ENCODE measurements at regions not wholly inside any gene's neighbourhood (a gene's known extent, or its start where the extent isn't known, plus 50 kb on each side); places are given as distances from the start of the nearest gene placed in this dataset.

- H3K27me3 ChIP-seq, result no peaks in the 10 kb centered on the region
- DNase-seq, result no peak
- no peak for TF ChIP-seq POLR2A (IDR thresholded peaks at IDR 0.05)
- no peak for TF ChIP-seq CTCF (IDR thresholded peaks at IDR 0.05)
Measured at GRCh38 chr2:13758412-13758811, 874.1 kb upstream of the LRATD1 start.

GRCh38 chr2:13768274-13768673, 864.2 kb upstream of the LRATD1 start:
- Histone ChIP-seq H3K9me3 (no peaks in the 10 kb centered on the region), H3K27me3 (no peaks in the 10 kb centered on the region), H3K36me3 (ENCODE audit: low read depth, missing control alignments) (no peaks in the 10 kb centered on the region), H3K4me1 (no peaks in the 10 kb centered on the region), H3K4me3 (no peak overlapping the region), H3K27ac (no peak overlapping the region)
- no peak for DNase-seq
- intact Hi-C loops (cut with DNase I; ENCODE audit: low total_unique reads), result no loop called here
- no peak for TF ChIP-seq POLR2A (IDR thresholded peaks at IDR 0.05)
- WGBS, 2 donors, result 70 to 78% methylated on average over 2 of the region's 2 CpGs

More at GRCh38 chr2:13758412-13758811, 874.1 kb upstream of the LRATD1 start:
- no peaks in the 10 kb centered on the region for H3K4me1 ChIP-seq
- H3K36me3 ChIP-seq (ENCODE audit: low read depth, missing control alignments), result no peaks in the 10 kb centered on the region
- no peaks in the 10 kb centered on the region for H3K9me3 ChIP-seq
- no peak overlapping the region for H3K27ac ChIP-seq
- intact Hi-C loops (cut with DNase I; ENCODE audit: low total_unique reads), result no loop called here
- H3K4me3 ChIP-seq, result no peak overlapping the region
- 41 to 43% methylated on average over 1 of the region's 1 CpG for WGBS, 2 donors

GRCh38 chr2:13770279-13770678, 862.2 kb upstream of the LRATD1 start:
- no peak overlapping the region for H3K4me3 ChIP-seq
- no peaks in the 10 kb centered on the region for H3K9me3 ChIP-seq
- H3K27me3 ChIP-seq, result no peaks in the 10 kb centered on the region
- WGBS, 2 donors, result 85 to 91% methylated on average over 2 of the region's 2 CpGs
- H3K36me3 ChIP-seq (ENCODE audit: low read depth, missing control alignments), result no peaks in the 10 kb centered on the region
- H3K4me1 ChIP-seq, result no peaks in the 10 kb centered on the region
- no peak for DNase-seq
- intact Hi-C loops (cut with DNase I; ENCODE audit: low total_unique reads), result no loop called here
- TF ChIP-seq CTCF (IDR thresholded peaks at IDR 0.05) (no peak), POLR2A (IDR thresholded peaks at IDR 0.05) (no peak)
- no peak overlapping the region for H3K27ac ChIP-seq

- no peak for TF ChIP-seq POLR2A (IDR thresholded peaks at IDR 0.05)
- no peak for TF ChIP-seq CTCF (IDR thresholded peaks at IDR 0.05)
- intact Hi-C loops (cut with DNase I; ENCODE audit: low total_unique reads), result no loop called here
Measured at GRCh38 chr2:13779996-13780395, 852.5 kb upstream of the LRATD1 start.

GRCh38 chr2:13791019-13791547, 841.4 kb upstream of the LRATD1 start:
- H3K4me1 ChIP-seq, result no peaks in the 10 kb centered on the region
- no peak overlapping the region for H3K4me3 ChIP-seq
- intact Hi-C loops (cut with DNase I; ENCODE audit: low total_unique reads), result no loop called here
- H3K9me3 ChIP-seq, result no peaks in the 10 kb centered on the region
- no peaks in the 10 kb centered on the region for H3K27me3 ChIP-seq
- DNase-seq, result no peak
- 54% methylated on average over 3 of the region's 3 CpGs for WGBS, 2 donors
- no peak overlapping the region for H3K27ac ChIP-seq
- TF ChIP-seq CTCF (IDR thresholded peaks at IDR 0.05), result no peak
- no peak for TF ChIP-seq POLR2A (IDR thresholded peaks at IDR 0.05)
- H3K36me3 ChIP-seq (ENCODE audit: low read depth, missing control alignments), result no peaks in the 10 kb centered on the region

More at GRCh38 chr2:13779996-13780395, 852.5 kb upstream of the LRATD1 start:
- Histone ChIP-seq H3K9me3 (no peaks in the 10 kb centered on the region), H3K4me3 (no peak overlapping the region), H3K36me3 (ENCODE audit: low read depth, missing control alignments) (no peaks in the 10 kb centered on the region), H3K4me1 (no peaks in the 10 kb centered on the region), H3K27ac (no peak overlapping the region), H3K27me3 (no peaks in the 10 kb centered on the region)
- no peak for DNase-seq
- 58 to 95% methylated on average over 1 of the region's 1 CpG for WGBS, 2 donors

Data from testis (tissue), 2 donors.